22Rv1 (cell line): ENCODE measurements at regions not wholly inside any gene's neighbourhood (a gene's known extent, or its start where the extent isn't known, plus 50 kb on each side); places are given as distances from the start of the nearest gene placed in this dataset.

ENCODE experiments used
- CTCF ChIP-seq: fragments of 450-650 bp; IDR thresholded peaks from 2 replicates; pipeline ENCODE4 v1.5.1; 2017; ENCODE audit warnings: mild to moderate bottlenecking
- ZFX ChIP-seq: fragments of 450-650 bp; IDR thresholded peaks from 2 replicates; pipeline ENCODE4 v1.6.1; 2017; ENCODE audit warnings: antibody characterized with exemption, borderline replicate concordance

GRCh38 chr12:75672200-75672599 is 160.8 kb upstream of the KRR1 start:
- TF ChIP-seq CTCF (no peak), ZFX (no peak)
